MM.1S (cell line): ENCODE measurements at regions not wholly inside any gene's neighbourhood (a gene's known extent, or its start where the extent isn't known, plus 50 kb on each side); places are given as distances from the start of the nearest gene placed in this dataset.

Experiments
- DNase-seq: peaks from one replicate; pipeline ENCODE4 v3.0.0-alpha.2; 2015
- H2AFZ ChIP-seq: fragments of 300-600 bp; sonication (generic); 2 replicates; pipeline ENCODE4 v1.6.0; 2016; ENCODE audit warnings: antibody characterized with exemption, low read length
- H3F3A ChIP-seq: fragments of 300-600 bp; sonication (generic); 2 replicates; pipeline ENCODE4 v1.6.1; 2016; ENCODE audit warnings: mild to moderate bottlenecking, antibody characterized with exemption, low read length, moderate library complexity, mixed read lengths; ENCODE audit not compliant: insufficient read depth
- H3K27ac ChIP-seq: fragments of 300-600 bp; sonication (generic); 2 replicates; pipeline ENCODE4 v1.5.1; 2016; ENCODE audit warnings: mild to moderate bottlenecking, low read length
- H3K27me3 ChIP-seq: fragments of 300-600 bp; sonication (generic); replicated peaks from 2 replicates; pipeline ENCODE4 v1.6.0; 2016; ENCODE audit warnings: low read length; ENCODE audit not compliant: insufficient read depth
- H3K36me3 ChIP-seq: fragments of 300-600 bp; sonication (generic); replicated peaks from 2 replicates; pipeline ENCODE4 v1.6.1; 2016; ENCODE audit warnings: mild to moderate bottlenecking, low read length, mixed read lengths; ENCODE audit not compliant: insufficient read depth
- H3K4me1 ChIP-seq: fragments of 300-600 bp; sonication (generic); 2 replicates; pipeline ENCODE4 v1.6.1; 2016; ENCODE audit warnings: low read length, mixed read lengths
- H3K4me2 ChIP-seq: fragments of 300-600 bp; sonication (generic); 2 replicates; pipeline ENCODE4 v1.6.0; 2016; ENCODE audit warnings: low read depth, low read length
- H3K4me3 ChIP-seq: fragments of 300-600 bp; sonication (generic); 2 replicates; pipeline ENCODE4 v1.5.1; 2016; ENCODE audit warnings: low read length, mixed read lengths
- H3K79me2 ChIP-seq: fragments of 300-600 bp; sonication (generic); 2 replicates; pipeline ENCODE4 v1.6.1; 2016; ENCODE audit warnings: mixed run types, low read length, mixed read lengths
- H3K9ac ChIP-seq: fragments of 300-600 bp; sonication (generic); 2 replicates; pipeline ENCODE4 v1.6.1; 2016; ENCODE audit warnings: low read length, mixed read lengths
- H3K9me2 ChIP-seq: fragments of 300-600 bp; sonication (generic); replicated peaks from 2 replicates; pipeline ENCODE4 v1.6.1; 2016; ENCODE audit warnings: mild to moderate bottlenecking, low read length, mixed read lengths; ENCODE audit not compliant: insufficient read depth
- H3K9me3 ChIP-seq: fragments of 300-600 bp; sonication (generic); replicated peaks from 2 replicates; pipeline ENCODE4 v1.6.1; 2016; ENCODE audit warnings: mild to moderate bottlenecking, low read length, mixed read lengths; ENCODE audit not compliant: insufficient read depth
- H4K20me1 ChIP-seq: fragments of 300-600 bp; sonication (generic); 2 replicates; pipeline ENCODE4 v1.6.1; 2016; ENCODE audit warnings: mild to moderate bottlenecking, low read length, moderate library complexity, mixed read lengths; ENCODE audit not compliant: insufficient read depth
- CTCF ChIP-seq: fragments of 300-600 bp; sonication (generic); IDR thresholded peaks from 2 replicates; pipeline ENCODE4 v1.5.1; 2016; ENCODE audit warnings: antibody characterized with exemption, low read length, mixed read lengths
- EZH2 ChIP-seq: fragments of 300-600 bp; sonication (generic); optimal IDR thresholded peaks from 2 replicates; pipeline ENCODE3; 2017; ENCODE audit warnings: low read depth, mild to moderate bottlenecking, antibody characterized with exemption, low read length, mixed read lengths
- EZH2phosphoT487 ChIP-seq: fragments of 300-600 bp; sonication (generic); IDR thresholded peaks from 2 replicates; pipeline ENCODE4 v1.6.1; 2018; ENCODE audit warnings: antibody characterized with exemption, low read length

GRCh38 chr7:112938863-112939573 lies 147.6 kb downstream of the GPR85 start:
- peak overlapping the region; percentile 80 for H3K4me3 ChIP-seq
- TF ChIP-seq EZH2 (no peak), EZH2phosphoT487 (no peak), CTCF (no peak)
- H3K9me2 ChIP-seq, result no peaks in the 10 kb centered on the region
- no peaks in the 10 kb centered on the region for H3K9me3 ChIP-seq
- peak; percentile 50 for DNase-seq
- H2AFZ ChIP-seq, result peak overlapping the region; percentile 96
- peak overlapping the region; percentile 90 for H3K4me2 ChIP-seq
- 0 out of 2 replicates have a peak, but pooled peaks cover 2% of the 10 kb centered on the region for H4K20me1 ChIP-seq
- peaks cover 30% of the 10 kb centered on the region for H3K79me2 ChIP-seq
- H3K36me3 ChIP-seq, result no peaks in the 10 kb centered on the region
- peak overlapping the region; percentile 56 for H3K9ac ChIP-seq
- peaks cover 13% of the 10 kb centered on the region; the same call in 1 of the 2 replicates for H3K4me1 ChIP-seq
- H3K27me3 ChIP-seq, result no peaks in the 10 kb centered on the region
- peaks cover 3% of the 10 kb centered on the region; the same call in 1 of the 2 replicates for H3F3A ChIP-seq
- peak overlapping the region; percentile 12; the same call in 1 of the 2 replicates for H3K27ac ChIP-seq

GRCh38 chr7:112937651-112938415 lies 147.6 kb upstream of the TMEM168 start:
- H3K79me2 ChIP-seq, result peaks cover 35% of the 10 kb centered on the region
- H3K9ac ChIP-seq, result no peak overlapping the region
- 0 out of 2 replicates have a peak, but pooled peaks cover 2% of the 10 kb centered on the region for H4K20me1 ChIP-seq
- DNase-seq, result no peak
- H3K36me3 ChIP-seq, result no peaks in the 10 kb centered on the region
- peak overlapping the region; percentile 90; the same call in 1 of the 2 replicates for H3K4me2 ChIP-seq
- no peaks in the 10 kb centered on the region for H3K9me3 ChIP-seq
- no peak overlapping the region for H3K27ac ChIP-seq
- no peak overlapping the region for H2AFZ ChIP-seq
- H3K4me3 ChIP-seq, result no peak overlapping the region
- H3K27me3 ChIP-seq, result no peaks in the 10 kb centered on the region
- H3F3A ChIP-seq, result peaks cover 3% of the 10 kb centered on the region; the same call in 1 of the 2 replicates
- TF ChIP-seq CTCF (no peak), EZH2 (no peak), EZH2phosphoT487 (no peak)
- no peaks in the 10 kb centered on the region for H3K9me2 ChIP-seq
- H3K4me1 ChIP-seq, result peaks cover 13% of the 10 kb centered on the region; the same call in 1 of the 2 replicates

GRCh38 chr7:112933598-112933997 lies 143.4 kb upstream of the TMEM168 start:
- H3K4me2 ChIP-seq, result no peak overlapping the region

More at GRCh38 chr7:112933598-112933997, 143.4 kb upstream of the TMEM168 start:
- Histone ChIP-seq H4K20me1 (0 out of 2 replicates have a peak, but pooled peaks cover 2% of the 10 kb centered on the region), H2AFZ (no peak overlapping the region), H3K4me3 (no peak overlapping the region), H3K27ac (no peak overlapping the region), H3K4me1 (peaks cover 7% of the 10 kb centered on the region; the same call in 1 of the 2 replicates), H3F3A (no peaks in the 10 kb centered on the region), H3K9me3 (no peaks in the 10 kb centered on the region), H3K27me3 (no peaks in the 10 kb centered on the region), H3K79me2 (peaks cover 35% of the 10 kb centered on the region), H3K9me2 (no peaks in the 10 kb centered on the region), H3K9ac (no peak overlapping the region), H3K36me3 (no peaks in the 10 kb centered on the region)
- DNase-seq, result no peak
- TF ChIP-seq CTCF (no peak), EZH2 (no peak)
